H1 (cell line): ENCODE measurements at regions not wholly inside any gene's neighbourhood (a gene's known extent, or its start where the extent isn't known, plus 50 kb on each side); places are given as distances from the start of the nearest gene placed in this dataset.

Source experiments
- CTCF ChIA-PET: fragments of 300-600 bp; sonication (Branson Sonifier 250); formaldehyde crosslinking; loops from one replicate; lab custom pipeline; 2021; ENCODE audit not compliant: partially characterized antibody; lab: Charles Lee
- POLR2A ChIA-PET: fragments of 300-600 bp; sonication (Branson Sonifier 250); formaldehyde crosslinking; loops from one replicate; lab custom pipeline; 2021; ENCODE audit warnings: inconsistent platforms; ENCODE audit not compliant: partially characterized antibody; lab: Charles Lee
- DNase-seq, 2 experiments: peaks; one replicate each; pipeline versions ENCODE4 v3.0.0 to v3.0.0-alpha.2; 2010 to 2022; ENCODE audit warnings: low spot score in 2 of 2, low read depth in 1 of 2, mixed read lengths in 1 of 2
- FAIRE-seq: peaks from 2 replicates; lab custom pipeline; 2011; peaks lifted over from hg19 to GRCh38; lab: Jason Lieb, UNC
- H2AFZ ChIP-seq: 2 replicates; pipeline ENCODE4 v1.8.1; 2012; ENCODE audit warnings: low read length, inconsistent platforms
- H2AK5ac ChIP-seq: 2 replicates; pipeline ENCODE4 v1.6.1; 2013; ENCODE audit warnings: low read depth, low read length
- H2BK120ac ChIP-seq: replicated peaks from 2 replicates; pipeline ENCODE3; 2013; ENCODE audit warnings: low read depth, low read length, inconsistent platforms
- H2BK12ac ChIP-seq: 2 replicates; pipeline ENCODE4 v1.6.1; 2013; ENCODE audit warnings: low read depth, low read length
- H2BK15ac ChIP-seq: 2 replicates; pipeline ENCODE4 v1.6.1; 2013; ENCODE audit warnings: low read length
- H2BK20ac ChIP-seq: 2 replicates; pipeline ENCODE4 v1.6.1; 2013; ENCODE audit warnings: low read length
- H2BK5ac ChIP-seq: 2 replicates; pipeline ENCODE4 v1.6.1; 2013; ENCODE audit warnings: low read depth, low read length
- H3K14ac ChIP-seq: 2 replicates; pipeline ENCODE4 v1.6.1; 2013; ENCODE audit warnings: inconsistent platforms; ENCODE audit not compliant: insufficient read length
- H3K18ac ChIP-seq: 2 replicates; pipeline ENCODE4 v1.6.1; 2013; ENCODE audit warnings: low read length; ENCODE audit errors: extremely low read depth
- H3K23ac ChIP-seq: 2 replicates; pipeline ENCODE4 v1.6.1; 2013; ENCODE audit warnings: inconsistent platforms; ENCODE audit not compliant: insufficient read length
- H3K23me2 ChIP-seq: 2 replicates; pipeline ENCODE4 v1.6.1; 2013; ENCODE audit warnings: low read depth, low read length
- H3K27ac ChIP-seq: 2 replicates; pipeline ENCODE4 v1.6.1; 2011; ENCODE audit warnings: low read depth, low read length, inconsistent platforms
- H3K27me3 ChIP-seq, 4 experiments: replicated peaks in 1 of 4; 1 replicate in 1 of 4; 2 replicates in 3 of 4; pipeline versions ENCODE4 v1.6.1 to v1.8.1; 2011 to 2013; ENCODE audit warnings: low read length in 3 of 4, mild to moderate bottlenecking in 3 of 4, inconsistent platforms in 2 of 4, mixed read lengths in 2 of 4, moderate library complexity in 1 of 4; ENCODE audit not compliant: control insufficient read depth in 3 of 4, insufficient read depth in 3 of 4; ENCODE audit errors: extremely low read depth in 1 of 4
- H3K36me3 ChIP-seq, 4 experiments: 2 replicates each; pipeline versions ENCODE4 v1.6.1 to v1.8.1; 2011 to 2013; ENCODE audit warnings: mild to moderate bottlenecking in 4 of 4, low read length in 3 of 4, moderate library complexity in 2 of 4, control low read depth in 1 of 4, inconsistent platforms in 1 of 4; ENCODE audit not compliant: insufficient read depth in 4 of 4, control insufficient read depth in 2 of 4
- H3K4ac ChIP-seq: replicated peaks from 2 replicates; pipeline ENCODE3; 2013; ENCODE audit warnings: low read length, low read depth, mixed read lengths, inconsistent platforms; ENCODE audit not compliant: insufficient read length
- H3K4me1 ChIP-seq, 4 experiments: replicated peaks in 1 of 4; 1 replicate in 1 of 4; 2 replicates in 3 of 4; pipeline versions ENCODE4 v1.6.1 to v1.8.1; 2011 to 2013; ENCODE audit warnings: low read length in 3 of 4, inconsistent platforms in 2 of 4, mixed read lengths in 1 of 4; ENCODE audit not compliant: insufficient read depth in 4 of 4, control insufficient read depth in 3 of 4
- H3K4me2 ChIP-seq, 2 experiments: 2 replicates each; pipeline versions ENCODE4 v1.6.1 to v1.8.1; 2011 to 2013; ENCODE audit warnings: low read depth in 2 of 2, low read length in 2 of 2, control low read depth in 1 of 2, inconsistent platforms in 1 of 2, mild to moderate bottlenecking in 1 of 2; ENCODE audit not compliant: insufficient read depth in 1 of 2
- H3K4me3 ChIP-seq, 4 experiments: fragments of 200-600, 300-600 bp in 1 of 4; sonication (generic), shearing (Covaris generic), sonication (Bioruptor Twin) in 1 of 4; 2 replicates each; pipeline versions ENCODE4 v1.5.1 to v1.8.1; 2011 to 2016; ENCODE audit warnings: low read length in 4 of 4, low read depth in 3 of 4, control low read depth in 2 of 4, inconsistent platforms in 2 of 4, mild to moderate bottlenecking in 2 of 4, mixed read lengths in 1 of 4, moderate library complexity in 1 of 4; ENCODE audit not compliant: insufficient read depth in 2 of 4; ENCODE audit errors: extremely low read depth in 1 of 4
- H3K56ac ChIP-seq: replicated peaks from 2 replicates; pipeline ENCODE3; 2013; ENCODE audit warnings: low read depth, mild to moderate bottlenecking, mixed read lengths, low read length, inconsistent platforms; ENCODE audit not compliant: insufficient read length
- H3K79me1 ChIP-seq: 2 replicates; pipeline ENCODE4 v1.6.1; 2013; ENCODE audit warnings: low read depth, low read length, control low read depth
- H3K79me2 ChIP-seq, 2 experiments: 2 replicates each; pipeline versions ENCODE4 v1.6.1 to v1.8.1; 2012 to 2013; ENCODE audit warnings: low read length in 2 of 2, mild to moderate bottlenecking in 2 of 2, inconsistent platforms in 1 of 2; ENCODE audit not compliant: insufficient read depth in 2 of 2, control insufficient read depth in 1 of 2
- H3K9ac ChIP-seq, 4 experiments: replicated peaks in 1 of 4; 1 replicate in 1 of 4; 2 replicates in 3 of 4; pipeline versions ENCODE4 v1.6.1 to v1.8.1; 2011 to 2013; ENCODE audit warnings: low read depth in 3 of 4, low read length in 3 of 4, control low read depth in 2 of 4, mild to moderate bottlenecking in 2 of 4, moderate library complexity in 2 of 4, inconsistent platforms in 1 of 4; ENCODE audit errors: extremely low read depth in 1 of 4
- H3K9me3 ChIP-seq, 2 experiments: 2 replicates each; pipeline versions ENCODE4 v1.6.1 to v1.8.1; 2012 to 2013; ENCODE audit warnings: mild to moderate bottlenecking in 2 of 2, moderate library complexity in 2 of 2, control low read depth in 1 of 2, inconsistent platforms in 1 of 2, low read depth in 1 of 2, low read length in 1 of 2, mixed read lengths in 1 of 2; ENCODE audit not compliant: insufficient read depth in 2 of 2
- H4K20me1 ChIP-seq, 2 experiments: replicated peaks in 1 of 2; 2 replicates each; pipeline versions ENCODE3 to v1.8.1; 2011 to 2013; ENCODE audit warnings: inconsistent platforms in 2 of 2, low read length in 2 of 2, mild to moderate bottlenecking in 1 of 2; ENCODE audit not compliant: insufficient read depth in 2 of 2, control insufficient read depth in 1 of 2
- H4K5ac ChIP-seq: 2 replicates; pipeline ENCODE4 v1.6.1; 2013; ENCODE audit warnings: low read length, low read depth, mixed read lengths, inconsistent platforms; ENCODE audit not compliant: insufficient read length
- H4K8ac ChIP-seq: 2 replicates; pipeline ENCODE4 v1.8.0; 2013; ENCODE audit warnings: mild to moderate bottlenecking, moderate library complexity, low read length, inconsistent platforms; ENCODE audit not compliant: insufficient read depth; ENCODE audit errors: extremely low read depth
- H4K91ac ChIP-seq: replicated peaks from 2 replicates; pipeline ENCODE3; 2013; ENCODE audit warnings: low read length, mixed read lengths, inconsistent platforms; ENCODE audit not compliant: insufficient read length
- ASH2L ChIP-seq: fragments of 200-600, 300-600 bp; sonication (generic); IDR thresholded peaks from one replicate; pipeline ENCODE4 v1.7.1; 2017; ENCODE audit warnings: low read length
- BCL11A ChIP-seq, 2 experiments: IDR thresholded peaks; one replicate each; pipeline ENCODE4 v1.6.1; 2011; ENCODE audit warnings: low read depth in 2 of 2, low read length in 2 of 2, mild to moderate bottlenecking in 2 of 2
- CBX8 ChIP-seq: fragments of 300-800, 300-1000 bp; sonication (generic); IDR thresholded peaks from 2 replicates; pipeline ENCODE4 v1.7.1; 2016; ENCODE audit warnings: low read depth, low read length, borderline replicate concordance
- HDAC6 ChIP-seq: IDR thresholded peaks from one replicate; pipeline ENCODE4 v1.7.1; 2012; ENCODE audit warnings: low read depth, mild to moderate bottlenecking, inconsistent platforms, low read length, moderate library complexity
- JUN ChIP-seq: IDR thresholded peaks from 2 replicates; pipeline ENCODE4 v1.6.1; 2011; ENCODE audit warnings: low read depth, mild to moderate bottlenecking, improper control_type of control experiment, low read length
- KDM4A ChIP-seq: IDR thresholded peaks from one replicate; pipeline ENCODE4 v1.7.1; 2012; ENCODE audit warnings: low read depth, mild to moderate bottlenecking, moderate library complexity, low read length, inconsistent platforms; ENCODE audit not compliant: severe bottlenecking
- POLR2AphosphoS5 ChIP-seq: IDR thresholded peaks from 2 replicates; pipeline ENCODE4 v1.6.1; 2011; ENCODE audit warnings: low read depth, low read length
- RNF2 ChIP-seq: fragments of 200-900, 300-1000 bp; sonication (generic); IDR thresholded peaks from 2 replicates; pipeline ENCODE4 v1.7.1; 2016; ENCODE audit warnings: borderline replicate concordance, low read depth, mild to moderate bottlenecking, antibody characterized with exemption, low read length; ENCODE audit not compliant: poor library complexity, severe bottlenecking; ENCODE audit errors: missing control alignments
- SIN3A ChIP-seq, 2 experiments: IDR thresholded peaks in 1 of 2; conservative IDR thresholded peaks in 1 of 2; 2 replicates each; pipeline ENCODE4 v1.6.1; 2011 to 2012; ENCODE audit warnings: low read length in 2 of 2, improper control_type of control experiment in 1 of 2, low read depth in 1 of 2, mild to moderate bottlenecking in 1 of 2
- SIRT6 ChIP-seq: IDR thresholded peaks from one replicate; pipeline ENCODE4 v1.7.1; 2012; ENCODE audit warnings: low read length, inconsistent platforms
- SP2 ChIP-seq: IDR thresholded peaks from 2 replicates; pipeline ENCODE4 v1.6.1; 2012; ENCODE audit warnings: mild to moderate bottlenecking, low read length, inconsistent platforms
- TBP ChIP-seq: IDR thresholded peaks from 2 replicates; pipeline ENCODE4 v1.6.1; 2011; ENCODE audit warnings: low read depth, low read length, improper control_type of control experiment
- TEAD4 ChIP-seq: IDR thresholded peaks from 2 replicates; pipeline ENCODE4 v1.6.1; 2012; ENCODE audit warnings: low read depth, low read length, inconsistent platforms, mixed read lengths
- TF ChIP-seq, protein P1 (sequence below): IDR thresholded peaks from 2 replicates; pipeline ENCODE4 v1.6.1; 2011; ENCODE audit warnings: low read depth, mild to moderate bottlenecking, low read length; ENCODE audit not compliant: insufficient read depth

DNA sequence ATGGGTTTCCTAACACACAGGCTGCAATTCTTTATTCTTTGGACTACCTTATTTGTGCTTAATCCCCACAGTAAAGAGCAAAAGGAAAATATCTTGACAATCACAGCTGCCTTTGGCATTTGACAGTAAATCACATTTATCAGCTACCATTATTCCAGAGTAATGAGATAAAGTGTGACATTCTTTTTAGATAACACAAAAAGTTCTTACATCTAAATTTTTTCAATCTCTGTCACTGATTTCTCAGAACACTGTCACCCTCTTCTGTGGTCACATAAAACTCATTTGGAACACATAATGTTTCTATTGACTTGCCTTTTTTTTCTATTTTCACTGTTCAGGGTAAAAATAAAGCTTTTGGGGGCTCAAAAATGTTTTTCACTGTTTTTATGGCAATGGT, 484.6 kb downstream of the LTN1 start:
- no peak overlapping the region for H3K23ac ChIP-seq
- no peaks in the 10 kb centered on the region for H3K23me2 ChIP-seq
- H2AK5ac ChIP-seq = no peak overlapping the region
- no peak overlapping the region for H2BK120ac ChIP-seq
- H3K27ac ChIP-seq = no peak overlapping the region
- FAIRE-seq = no peak
- no peak overlapping the region for H3K14ac ChIP-seq
- no peak overlapping the region for H3K9ac ChIP-seq
- no peaks in the 10 kb centered on the region for H3K79me1 ChIP-seq
- POLR2A ChIA-PET = no interaction called here
- peaks cover 9 to 14% of the 10 kb centered on the region in 2 experiments for H3K9me3 ChIP-seq
- no peak overlapping the region for H4K8ac ChIP-seq
- no peaks in the 10 kb centered on the region for H3K79me2 ChIP-seq
- no peaks in the 10 kb centered on the region for H3K36me3 ChIP-seq
- H2BK15ac ChIP-seq = no peak overlapping the region
- no peak overlapping the region for H3K4ac ChIP-seq
- H3K4me2 ChIP-seq = no peak overlapping the region
- H2AFZ ChIP-seq = no peak overlapping the region
- no peak overlapping the region for H2BK12ac ChIP-seq
- no peak overlapping the region for H3K4me3 ChIP-seq
- H4K91ac ChIP-seq = no peak overlapping the region
- H2BK20ac ChIP-seq = no peak overlapping the region
- H4K5ac ChIP-seq = no peak overlapping the region
- H4K20me1 ChIP-seq = no peaks in the 10 kb centered on the region
- H3K18ac ChIP-seq = no peak overlapping the region
- no peak for DNase-seq
- CTCF ChIA-PET = interaction anchor here (1.1 to 1.8 kb wide), 3 partner anchors 10 to 13 kb away, joined by 4 read pairs; no protein-coding TSS in a partner anchor
- H3K4me1 ChIP-seq = 0 out of 7 replicates have a peak, but pooled peaks cover 0 to 3% (median 0%) of the 10 kb centered on the region in 4 experiments
- H2BK5ac ChIP-seq = no peak overlapping the region
- no peak overlapping the region for H3K56ac ChIP-seq
- no peaks in the 10 kb centered on the region for H3K27me3 ChIP-seq
- no peak for TF ChIP-seq POLR2AphosphoS5
- TF ChIP-seq SP2 = no peak
- TF ChIP-seq RNF2 = no peak
- no peak for TF ChIP-seq TEAD4
- no peak for TF ChIP-seq SIN3A (conservative IDR thresholded peaks at IDR 0.05 in 1 of 2, IDR thresholded peaks at IDR 0.05 in 1 of 2; ENCODE audit: low read depth in 1 of 2, low read length in 2 of 2)
- TF ChIP-seq BCL11A (IDR thresholded peaks at IDR 0.05; ENCODE audit: low read depth in 2 of 2, low read length in 2 of 2) = no peak
- TF ChIP-seq KDM4A = no peak
- TF ChIP-seq CBX8 = no peak
- TF ChIP-seq, protein P1, sequence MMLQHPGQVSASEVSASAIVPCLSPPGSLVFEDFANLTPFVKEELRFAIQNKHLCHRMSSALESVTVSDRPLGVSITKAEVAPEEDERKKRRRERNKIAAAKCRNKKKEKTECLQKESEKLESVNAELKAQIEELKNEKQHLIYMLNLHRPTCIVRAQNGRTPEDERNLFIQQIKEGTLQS = no peak
- TF ChIP-seq TBP = no peak
- TF ChIP-seq ASH2L = no peak
- TF ChIP-seq JUN = no peak
- TF ChIP-seq HDAC6 = no peak
- no peak for TF ChIP-seq SIRT6
